ENCODE measurements at regions not wholly inside any gene's neighbourhood (a gene's known extent, or its start where the extent isn't known, plus 50 kb on each side); places are given as distances from the start of the nearest gene placed in this dataset.

DNA sequence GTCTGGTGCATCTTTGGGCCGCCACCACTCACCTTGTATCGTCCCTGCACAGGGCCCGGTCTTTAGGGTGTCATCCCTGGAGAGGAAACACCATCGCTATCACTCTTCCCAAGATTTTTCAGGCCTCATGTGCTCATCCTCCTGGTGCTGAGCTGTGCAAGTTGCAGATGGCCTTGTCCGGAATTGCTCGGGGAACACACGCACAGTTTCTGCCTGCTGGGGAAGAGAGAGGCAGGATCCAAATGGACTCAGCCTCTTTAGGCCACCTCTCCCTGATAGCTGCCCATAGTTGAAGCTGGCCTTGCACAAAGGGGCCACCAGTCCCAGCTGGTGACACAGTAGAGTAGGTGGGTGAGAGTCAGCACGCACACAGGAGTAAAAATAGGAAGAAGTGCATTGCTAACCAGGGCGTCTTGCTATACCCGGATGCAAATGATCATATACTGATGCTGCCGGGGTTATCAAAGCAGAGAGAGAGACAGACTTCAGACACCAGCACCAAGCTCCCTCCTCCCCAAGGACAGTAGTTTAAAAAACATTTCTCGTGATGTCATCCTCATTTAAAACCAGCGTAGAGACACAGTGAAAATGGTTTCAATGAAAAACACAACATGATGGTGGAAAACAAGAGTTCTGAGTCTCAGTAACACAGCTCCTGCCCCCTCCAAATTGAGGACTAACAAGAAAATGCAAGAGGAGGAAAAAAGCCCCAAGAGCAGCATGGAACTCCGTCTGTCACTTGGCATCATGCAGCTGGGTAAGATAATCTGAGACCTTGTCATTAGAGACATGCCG lies 147.5 kb upstream of the NCK2 start (continued):
- no peak for TF ChIP-seq CREB1 (IDR thresholded peaks at IDR 0.05)
- TF ChIP-seq BCL11A (IDR thresholded peaks at IDR 0.05; ENCODE audit: low read depth in 2 of 2, low read length in 2 of 2): no peak
- no peak for TF ChIP-seq POLR2A (IDR thresholded peaks at IDR 0.05; ENCODE audit: control extremely low read depth in 1 of 2, low read depth in 2 of 2, low read length in 2 of 2)
- TF ChIP-seq RNF2 (IDR thresholded peaks at IDR 0.05; ENCODE audit: borderline replicate concordance, low read depth, low read length, missing control alignments, poor library complexity, severe bottlenecking): no peak
